ENCODE measurements at regions not wholly inside any gene's neighbourhood (a gene's known extent, or its start where the extent isn't known, plus 50 kb on each side); places are given as distances from the start of the nearest gene placed in this dataset.
A peak's percentile ranks its signal among the peaks of the same experiment; 100 is the strongest.

DNA sequence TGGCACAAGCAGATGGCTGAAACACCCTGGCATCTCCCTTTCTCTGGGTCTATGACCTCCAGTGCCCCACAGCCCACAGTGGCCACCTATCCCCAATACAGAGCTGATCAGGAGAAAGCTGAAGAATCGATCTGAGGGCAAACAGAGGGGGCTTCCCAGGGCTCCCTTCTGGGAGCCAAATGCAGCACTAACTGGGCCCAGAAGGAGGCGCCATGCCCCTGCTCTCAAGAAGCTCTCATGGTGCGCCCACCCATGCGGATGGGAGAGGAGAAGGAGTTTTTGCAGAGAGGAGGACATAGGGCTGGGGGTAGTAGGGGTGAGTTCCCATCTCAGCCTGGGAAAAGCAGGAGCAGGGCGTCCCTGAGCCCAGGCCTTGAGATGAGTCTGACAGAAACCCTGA lies 787.3 kb upstream of the RAB6C start:
- Histone ChIP-seq H3K9me3 (peaks cover 5% of the 10 kb centered on the region; the same call in 1 of the 2 replicates), H3K36me3 (ENCODE audit: control insufficient read depth, insufficient read depth, low read length) (peaks cover 1% of the 10 kb centered on the region; the same call in 1 of the 2 replicates), H3K4me3 (ENCODE audit: low read depth, low read length) (no peak overlapping the region), H3K27me3 (replicated peaks; ENCODE audit: control insufficient read depth, insufficient read depth, low read length) (no peaks in the 10 kb centered on the region; the same call in 1 of the 2 replicates), H3K4me1 (peaks cover 30% of the 10 kb centered on the region)
- Mint-ChIP-seq H3K4me1 (ENCODE audit: low read depth, unreplicated experiment) (peaks cover 24% of the 10 kb centered on the region), H3K4me3 (ENCODE audit: unreplicated experiment) (peak overlapping the region; percentile 4), H3K27ac (ENCODE audit: unreplicated experiment) (peak overlapping the region; percentile 86), H3K36me3 (ENCODE audit: insufficient read depth, unreplicated experiment) (no peaks in the 10 kb centered on the region), H3K9me3 (ENCODE audit: unreplicated experiment) (no peaks in the 10 kb centered on the region), H3K27me3 (ENCODE audit: insufficient read depth, unreplicated experiment) (no peaks in the 10 kb centered on the region)
- BruUV-seq (replicated peaks) = no TSS peak
- intact Hi-C loops (cut with micrococcal nuclease; ENCODE audit: unreplicated experiment) = no loop called here
- TF ChIP-seq, protein P1, sequence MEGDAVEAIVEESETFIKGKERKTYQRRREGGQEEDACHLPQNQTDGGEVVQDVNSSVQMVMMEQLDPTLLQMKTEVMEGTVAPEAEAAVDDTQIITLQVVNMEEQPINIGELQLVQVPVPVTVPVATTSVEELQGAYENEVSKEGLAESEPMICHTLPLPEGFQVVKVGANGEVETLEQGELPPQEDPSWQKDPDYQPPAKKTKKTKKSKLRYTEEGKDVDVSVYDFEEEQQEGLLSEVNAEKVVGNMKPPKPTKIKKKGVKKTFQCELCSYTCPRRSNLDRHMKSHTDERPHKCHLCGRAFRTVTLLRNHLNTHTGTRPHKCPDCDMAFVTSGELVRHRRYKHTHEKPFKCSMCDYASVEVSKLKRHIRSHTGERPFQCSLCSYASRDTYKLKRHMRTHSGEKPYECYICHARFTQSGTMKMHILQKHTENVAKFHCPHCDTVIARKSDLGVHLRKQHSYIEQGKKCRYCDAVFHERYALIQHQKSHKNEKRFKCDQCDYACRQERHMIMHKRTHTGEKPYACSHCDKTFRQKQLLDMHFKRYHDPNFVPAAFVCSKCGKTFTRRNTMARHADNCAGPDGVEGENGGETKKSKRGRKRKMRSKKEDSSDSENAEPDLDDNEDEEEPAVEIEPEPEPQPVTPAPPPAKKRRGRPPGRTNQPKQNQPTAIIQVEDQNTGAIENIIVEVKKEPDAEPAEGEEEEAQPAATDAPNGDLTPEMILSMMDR (IDR thresholded peaks at IDR 0.05; ENCODE audit: insufficient read depth in 1 of 2, low read depth in 1 of 2, low read length in 1 of 2, severe bottlenecking in 1 of 2, unreplicated experiment in 1 of 2) = no peak
- ChIA-PET CTCF (no interaction called here), POLR2A (no interaction called here)
- DNase-seq = no peak

GRCh38 chr2:129192841-129193253 lies 786.6 kb upstream of the RAB6C start:
- TF ChIP-seq, protein P1 (IDR thresholded peaks at IDR 0.05; ENCODE audit: insufficient read depth in 1 of 2, low read depth in 1 of 2, low read length in 1 of 2, severe bottlenecking in 1 of 2, unreplicated experiment in 1 of 2) = no peak
- ChIA-PET CTCF (no interaction called here), POLR2A (no interaction called here)
- Histone ChIP-seq H3K36me3 (ENCODE audit: control insufficient read depth, insufficient read depth, low read length) (peaks cover 1% of the 10 kb centered on the region; the same call in 1 of the 2 replicates), H3K4me3 (ENCODE audit: low read depth, low read length) (no peak overlapping the region), H3K4me1 (peaks cover 26% of the 10 kb centered on the region), H3K9me3 (peaks cover 5% of the 10 kb centered on the region; the same call in 1 of the 2 replicates), H3K27me3 (replicated peaks; ENCODE audit: control insufficient read depth, insufficient read depth, low read length) (no peaks in the 10 kb centered on the region; the same call in 1 of the 2 replicates)
- peak overlapping the region; percentile 20 for H3K27ac Mint-ChIP-seq (ENCODE audit: unreplicated experiment)
- H3K27me3 Mint-ChIP-seq (ENCODE audit: insufficient read depth, unreplicated experiment) = no peaks in the 10 kb centered on the region
- no peak overlapping the region for H3K4me3 Mint-ChIP-seq (ENCODE audit: unreplicated experiment)
- H3K36me3 Mint-ChIP-seq (ENCODE audit: insufficient read depth, unreplicated experiment) = no peaks in the 10 kb centered on the region
- no peak for DNase-seq
- intact Hi-C loops (cut with micrococcal nuclease; ENCODE audit: unreplicated experiment) = no loop called here
- no TSS peak for BruUV-seq (replicated peaks)
- no peaks in the 10 kb centered on the region for H3K9me3 Mint-ChIP-seq (ENCODE audit: unreplicated experiment)
- peaks cover 18% of the 10 kb centered on the region for H3K4me1 Mint-ChIP-seq (ENCODE audit: low read depth, unreplicated experiment)

- Histone ChIP-seq H3K27me3 (replicated peaks; ENCODE audit: control insufficient read depth, insufficient read depth, low read length) (no peaks in the 10 kb centered on the region; the same call in 1 of the 2 replicates), H3K9me3 (peaks cover 5% of the 10 kb centered on the region; the same call in 1 of the 2 replicates), H3K4me1 (peaks cover 26% of the 10 kb centered on the region), H3K36me3 (ENCODE audit: control insufficient read depth, insufficient read depth, low read length) (peaks cover 1% of the 10 kb centered on the region; the same call in 1 of the 2 replicates), H3K4me3 (ENCODE audit: low read depth, low read length) (no peak overlapping the region)
- Mint-ChIP-seq H3K4me1 (ENCODE audit: low read depth, unreplicated experiment) (peaks cover 18% of the 10 kb centered on the region), H3K27me3 (ENCODE audit: insufficient read depth, unreplicated experiment) (no peaks in the 10 kb centered on the region), H3K36me3 (ENCODE audit: insufficient read depth, unreplicated experiment) (no peaks in the 10 kb centered on the region), H3K27ac (ENCODE audit: unreplicated experiment) (peak overlapping the region; percentile 20), H3K4me3 (ENCODE audit: unreplicated experiment) (no peak overlapping the region), H3K9me3 (ENCODE audit: unreplicated experiment) (no peaks in the 10 kb centered on the region)
- no TSS peak for BruUV-seq (replicated peaks)
- POLR2A ChIA-PET = no interaction called here
- TF ChIP-seq, protein P1 (IDR thresholded peaks at IDR 0.05; ENCODE audit: insufficient read depth in 1 of 2, low read depth in 1 of 2, low read length in 1 of 2, severe bottlenecking in 1 of 2, unreplicated experiment in 1 of 2) = no peak
- intact Hi-C loops (cut with micrococcal nuclease; ENCODE audit: unreplicated experiment) = no loop called here
- DNase-seq = no peak
- CTCF ChIA-PET = no interaction called here
Observed at GRCh38 chr2:129193961-129194360, 785.5 kb upstream of the RAB6C start.

Data from Caco-2 (cell line).